ENCODE measurements at regions not wholly inside any gene's neighbourhood (a gene's known extent, or its start where the extent isn't known, plus 50 kb on each side); places are given as distances from the start of the nearest gene placed in this dataset.

DNA sequence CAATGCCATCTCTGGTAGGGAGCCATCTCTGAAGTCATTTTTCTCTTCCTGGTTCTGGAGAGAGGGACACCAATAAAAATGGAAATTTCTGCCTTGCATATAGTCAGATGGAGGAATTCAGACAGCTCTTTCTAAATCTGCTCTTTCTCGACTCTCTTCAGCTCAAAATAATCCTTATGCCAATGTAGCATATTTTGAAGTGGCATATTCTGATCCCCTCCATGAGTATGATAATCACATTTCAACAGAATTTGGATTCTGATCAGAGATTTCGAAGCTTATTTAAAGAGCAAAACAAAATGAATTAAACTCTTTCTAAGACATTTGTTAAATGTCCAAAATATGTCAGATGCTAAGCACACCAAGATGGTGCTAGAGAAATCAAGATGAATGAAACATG lies 267.1 kb upstream of the BTBD3 start:
- no peak for TF ChIP-seq POLR2AphosphoS5 (IDR thresholded peaks at IDR 0.05; ENCODE audit: low read depth, low read length)
- no peak for TF ChIP-seq REST (IDR thresholded peaks at IDR 0.05; ENCODE audit: insufficient read depth in 1 of 2, low read depth in 2 of 2, low read length in 2 of 2)

- TF ChIP-seq SIN3A (IDR thresholded peaks at IDR 0.05; ENCODE audit: borderline replicate concordance, insufficient read depth, low read length) (no peak), REST (IDR thresholded peaks at IDR 0.05; ENCODE audit: insufficient read depth in 1 of 2, low read depth in 2 of 2, low read length in 2 of 2) (no peak), TAF1 (IDR thresholded peaks at IDR 0.05; ENCODE audit: borderline replicate concordance, insufficient read depth, low read length) (no peak), FOXP2 (optimal IDR thresholded peaks at IDR 0.05; ENCODE audit: borderline replicate concordance, extremely low read depth, extremely low read length, insufficient read depth) (no peak), POLR2AphosphoS5 (IDR thresholded peaks at IDR 0.05; ENCODE audit: low read depth, low read length) (no peak)
These were observed 266.6 kb upstream of the BTBD3 start for GRCh38 chr20:11651138-11651537.

DNA sequence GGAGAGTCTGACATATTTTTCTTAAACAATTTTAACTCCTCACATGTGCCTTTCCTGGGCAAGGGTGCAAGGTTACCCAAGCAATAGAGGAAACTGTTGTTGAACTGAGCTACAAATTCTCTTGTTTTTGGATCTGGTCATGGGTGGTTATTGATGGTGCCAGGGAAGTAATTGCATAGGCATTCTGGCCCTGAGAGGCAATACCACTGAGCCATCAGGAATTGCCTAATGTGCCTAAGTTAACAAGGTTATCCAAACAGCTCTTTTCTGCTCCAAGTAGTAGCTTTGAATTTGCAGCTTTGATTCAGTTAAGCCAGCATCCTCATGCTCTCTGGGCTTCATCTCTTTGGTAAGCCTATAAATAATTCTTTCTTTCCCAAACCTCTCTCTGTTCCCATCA lies 266.0 kb upstream of the BTBD3 start:
- TF ChIP-seq SIN3A (IDR thresholded peaks at IDR 0.05; ENCODE audit: borderline replicate concordance, insufficient read depth, low read length): no peak

GRCh38 chr20:11652128-11652527 lies 265.6 kb upstream of the BTBD3 start:
- TF ChIP-seq SIN3A (IDR thresholded peaks at IDR 0.05; ENCODE audit: borderline replicate concordance, insufficient read depth, low read length): no peak
- no peak for TF ChIP-seq FOXP2 (optimal IDR thresholded peaks at IDR 0.05; ENCODE audit: borderline replicate concordance, extremely low read depth, extremely low read length, insufficient read depth)
- no peak for TF ChIP-seq TAF1 (IDR thresholded peaks at IDR 0.05; ENCODE audit: borderline replicate concordance, insufficient read depth, low read length)
- TF ChIP-seq REST (IDR thresholded peaks at IDR 0.05; ENCODE audit: insufficient read depth in 1 of 2, low read depth in 2 of 2, low read length in 2 of 2): no peak
- TF ChIP-seq POLR2AphosphoS5 (IDR thresholded peaks at IDR 0.05; ENCODE audit: low read depth, low read length): no peak

DNA sequence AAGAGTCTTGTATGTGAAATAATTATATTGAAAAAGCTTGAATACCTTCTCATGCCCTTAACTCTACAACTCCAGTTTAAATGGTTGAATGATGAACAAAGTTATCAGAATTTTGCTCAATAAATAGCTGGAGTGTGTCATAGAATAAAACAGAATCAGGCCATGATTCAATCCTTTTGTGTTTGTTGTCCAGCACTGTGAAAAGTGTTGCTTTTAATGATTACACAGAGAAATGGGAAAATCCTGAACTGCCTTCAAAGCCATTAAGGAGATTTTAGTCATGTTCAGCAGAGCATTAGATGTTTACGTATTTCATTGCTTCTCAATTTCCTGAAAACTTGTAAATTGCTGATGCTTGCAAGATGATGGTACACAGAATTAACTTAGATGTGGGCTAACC lies 262.9 kb upstream of the BTBD3 start:
- TF ChIP-seq TAF1 (IDR thresholded peaks at IDR 0.05; ENCODE audit: borderline replicate concordance, insufficient read depth, low read length) (no peak), SIN3A (IDR thresholded peaks at IDR 0.05; ENCODE audit: borderline replicate concordance, insufficient read depth, low read length) (no peak), POLR2AphosphoS5 (IDR thresholded peaks at IDR 0.05; ENCODE audit: low read depth, low read length) (no peak), FOXP2 (optimal IDR thresholded peaks at IDR 0.05; ENCODE audit: borderline replicate concordance, extremely low read depth, extremely low read length, insufficient read depth) (no peak), REST (IDR thresholded peaks at IDR 0.05; ENCODE audit: insufficient read depth in 1 of 2, low read depth in 2 of 2, low read length in 2 of 2) (no peak)
